ENCODE measurements at regions not wholly inside any gene's neighbourhood (a gene's known extent, or its start where the extent isn't known, plus 50 kb on each side); places are given as distances from the start of the nearest gene placed in this dataset.
A peak's percentile ranks its signal among the peaks of the same experiment; 100 is the strongest.

GRCh38 chr5:167688341-167689130, 602.9 kb upstream of the WWC1 start:
- no peak overlapping the region for H3K27ac ChIP-seq

GRCh38 chr5:167694325-167695147, 596.9 kb upstream of the WWC1 start:
- no peak overlapping the region for H3K4me3 ChIP-seq
- TF ChIP-seq POLR2AphosphoS5 (IDR thresholded peaks at IDR 0.05; ENCODE audit: borderline replicate concordance, low read depth, low read length) (no peak), EZH2 (IDR thresholded peaks at IDR 0.05) (no peak), FOXP2 (optimal IDR thresholded peaks at IDR 0.05; ENCODE audit: control extremely low read depth, extremely low read length, insufficient read depth) (no peak)
- H3K36me3 ChIP-seq (ENCODE audit: insufficient read depth, low read length), result 0 out of 2 replicates have a peak, but pooled peaks cover 4% of the 10 kb centered on the region
- no peaks in the 10 kb centered on the region for H3K9me3 ChIP-seq (ENCODE audit: low read depth, low read length)
- H3K9ac ChIP-seq (ENCODE audit: insufficient read length), result no peak overlapping the region
- H3K27ac ChIP-seq, result no peak overlapping the region
- no peak for DNase-seq (ENCODE audit: low read depth, low spot score)

More at GRCh38 chr5:167688341-167689130, 602.9 kb upstream of the WWC1 start:
- TF ChIP-seq POLR2AphosphoS5 (IDR thresholded peaks at IDR 0.05; ENCODE audit: borderline replicate concordance, low read depth, low read length), result no peak
- no peak for TF ChIP-seq EZH2 (IDR thresholded peaks at IDR 0.05)
- TF ChIP-seq FOXP2 (optimal IDR thresholded peaks at IDR 0.05; ENCODE audit: control extremely low read depth, extremely low read length, insufficient read depth), result no peak
- no peaks in the 10 kb centered on the region for H3K9me3 ChIP-seq (ENCODE audit: low read depth, low read length)
- H3K36me3 ChIP-seq (ENCODE audit: insufficient read depth, low read length), result no peaks in the 10 kb centered on the region
- DNase-seq (ENCODE audit: low read depth, low spot score), result no peak
- H3K4me3 ChIP-seq, result no peak overlapping the region
- H3K9ac ChIP-seq (ENCODE audit: insufficient read length), result no peak overlapping the region

- Histone ChIP-seq H3K4me3 (no peak overlapping the region), H3K36me3 (ENCODE audit: insufficient read depth, low read length) (0 out of 2 replicates have a peak, but pooled peaks cover 4% of the 10 kb centered on the region), H3K9ac (ENCODE audit: insufficient read length) (no peak overlapping the region), H3K9me3 (ENCODE audit: low read depth, low read length) (no peaks in the 10 kb centered on the region), H3K27ac (no peak overlapping the region)
- TF ChIP-seq POLR2AphosphoS5 (IDR thresholded peaks at IDR 0.05; ENCODE audit: borderline replicate concordance, low read depth, low read length) (no peak), FOXP2 (optimal IDR thresholded peaks at IDR 0.05; ENCODE audit: control extremely low read depth, extremely low read length, insufficient read depth) (no peak)
- DNase-seq (ENCODE audit: low read depth, low spot score), result no peak
Measured at GRCh38 chr5:167696558-167697314, 594.7 kb upstream of the WWC1 start.

- Histone ChIP-seq H3K36me3 (ENCODE audit: insufficient read depth, low read length) (no peaks in the 10 kb centered on the region), H3K9me3 (ENCODE audit: low read depth, low read length) (no peaks in the 10 kb centered on the region), H3K4me3 (peak overlapping the region; percentile 63), H3K27ac (peak overlapping the region; percentile 87), H3K9ac (ENCODE audit: insufficient read length) (peak overlapping the region; percentile 0)
- DNase-seq (ENCODE audit: low read depth, low spot score), result peak; percentile 80
- TF ChIP-seq POLR2AphosphoS5 (IDR thresholded peaks at IDR 0.05; ENCODE audit: borderline replicate concordance, low read depth, low read length) (no peak), FOXP2 (optimal IDR thresholded peaks at IDR 0.05; ENCODE audit: control extremely low read depth, extremely low read length, insufficient read depth) (no peak), EZH2 (IDR thresholded peaks at IDR 0.05) (no peak)
Measured at GRCh38 chr5:167699432-167699831, 592.0 kb upstream of the WWC1 start.

GRCh38 chr5:167701051-167701450, 590.4 kb upstream of the WWC1 start:
- Histone ChIP-seq H3K4me3 (no peak overlapping the region), H3K27ac (no peak overlapping the region), H3K9me3 (ENCODE audit: low read depth, low read length) (no peaks in the 10 kb centered on the region), H3K36me3 (ENCODE audit: insufficient read depth, low read length) (no peaks in the 10 kb centered on the region), H3K9ac (ENCODE audit: insufficient read length) (no peak overlapping the region)
- TF ChIP-seq FOXP2 (optimal IDR thresholded peaks at IDR 0.05; ENCODE audit: control extremely low read depth, extremely low read length, insufficient read depth) (no peak), EZH2 (IDR thresholded peaks at IDR 0.05) (no peak), POLR2AphosphoS5 (IDR thresholded peaks at IDR 0.05; ENCODE audit: borderline replicate concordance, low read depth, low read length) (no peak)
- DNase-seq (ENCODE audit: low read depth, low spot score), result no peak

- Histone ChIP-seq H3K36me3 (ENCODE audit: insufficient read depth, low read length) (no peaks in the 10 kb centered on the region), H3K9ac (ENCODE audit: insufficient read length) (no peak overlapping the region), H3K4me3 (no peak overlapping the region), H3K9me3 (ENCODE audit: low read depth, low read length) (no peaks in the 10 kb centered on the region), H3K27ac (no peak overlapping the region)
- DNase-seq (ENCODE audit: low read depth, low spot score), result no peak
- no peak for TF ChIP-seq EZH2 (IDR thresholded peaks at IDR 0.05)
Measured at GRCh38 chr5:167702014-167702413, 589.4 kb upstream of the WWC1 start.

- no peak for TF ChIP-seq POLR2AphosphoS5 (IDR thresholded peaks at IDR 0.05; ENCODE audit: borderline replicate concordance, low read depth, low read length)
- TF ChIP-seq FOXP2 (optimal IDR thresholded peaks at IDR 0.05; ENCODE audit: control extremely low read depth, extremely low read length, insufficient read depth), result no peak
- no peak for TF ChIP-seq EZH2 (IDR thresholded peaks at IDR 0.05)
- no peaks in the 10 kb centered on the region for H3K36me3 ChIP-seq (ENCODE audit: insufficient read depth, low read length)
- H3K27ac ChIP-seq, result no peak overlapping the region
- no peak overlapping the region for H3K9ac ChIP-seq (ENCODE audit: insufficient read length)
- no peaks in the 10 kb centered on the region for H3K9me3 ChIP-seq (ENCODE audit: low read depth, low read length)
- H3K4me3 ChIP-seq, result no peak overlapping the region
- DNase-seq (ENCODE audit: low read depth, low spot score), result no peak
Measured at GRCh38 chr5:167708449-167708848, 583.0 kb upstream of the WWC1 start.

- Histone ChIP-seq H3K36me3 (ENCODE audit: insufficient read depth, low read length) (no peaks in the 10 kb centered on the region), H3K9ac (ENCODE audit: insufficient read length) (no peak overlapping the region), H3K9me3 (ENCODE audit: low read depth, low read length) (no peaks in the 10 kb centered on the region), H3K27ac (no peak overlapping the region), H3K4me3 (no peak overlapping the region)
- TF ChIP-seq EZH2 (IDR thresholded peaks at IDR 0.05) (no peak), FOXP2 (optimal IDR thresholded peaks at IDR 0.05; ENCODE audit: control extremely low read depth, extremely low read length, insufficient read depth) (no peak), POLR2AphosphoS5 (IDR thresholded peaks at IDR 0.05; ENCODE audit: borderline replicate concordance, low read depth, low read length) (no peak)
- DNase-seq (ENCODE audit: low read depth, low spot score), result no peak
Measured at GRCh38 chr5:167709625-167710024, 581.8 kb upstream of the WWC1 start.
